Left colon (tissue), 2 donors: ENCODE measurements at regions not wholly inside any gene's neighbourhood (a gene's known extent, or its start where the extent isn't known, plus 50 kb on each side); places are given as distances from the start of the nearest gene placed in this dataset.
A peak's percentile ranks its signal among the peaks of the same experiment; 100 is the strongest.
"Not testable (repeated sequence)": the region's sequence is repeated elsewhere in the genome, so short reads cannot be mapped to it uniquely, and the experiment has no call there.

Source experiments
- ATAC-seq: fragments of 200-7000 bp; cut with Tn5 transposase; one replicate; pipeline ENCODE4 v1.9.1; 2020; ENCODE audit warnings: mild to moderate bottlenecking, moderate library complexity
- DNase-seq, 2 donors: peaks; one replicate each; pipeline ENCODE4 v3.0.0-alpha.2; 2020
- intact Hi-C, 2 donors: fragments of 100-400 bp; cut with DNase I in 1 of 2; cut with micrococcal nuclease in 1 of 2; formaldehyde crosslinking; loops; one replicate each; pipeline versions ENCODE4 v1.11.2 to v1.14.0; 2022; cut with DNase I, micrococcal nuclease
- donor health status: DM: no; HTN: no; CAD: no.
- donor health status: DM: yes; HTN: yes; CAD: no.

DNA sequence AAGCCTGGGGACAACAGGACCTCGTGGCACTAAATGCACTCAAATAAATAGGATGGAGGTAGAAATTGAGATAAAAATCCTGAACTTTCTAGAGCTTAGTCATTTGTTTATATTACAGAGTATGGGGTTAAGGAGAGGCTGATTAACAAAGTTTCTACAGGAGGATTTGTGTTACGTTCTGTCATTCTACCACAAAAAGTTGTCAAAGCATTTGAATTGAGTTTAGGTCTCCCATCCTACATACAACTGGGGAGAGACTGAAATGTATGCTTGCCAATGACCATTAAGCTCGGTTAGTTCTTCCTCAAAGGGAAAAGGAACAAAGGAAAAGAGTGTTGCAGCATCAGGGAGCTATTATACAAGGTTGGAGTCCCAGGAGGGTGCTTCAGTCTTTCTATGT lies 597.9 kb downstream of the COL12A1 start:
- ATAC-seq (no peak), DNase-seq (no peak)
- intact Hi-C loops = no loop called here

GRCh38 chr6:74607468-74607867 lies 598.4 kb downstream of the COL12A1 start:
- DNase-seq = no peak
- intact Hi-C loops = no loop called here
- ATAC-seq = no peak

GRCh38 chr6:74606582-74607071 lies 599.2 kb downstream of the COL12A1 start:
- intact Hi-C loops = no loop called here
- no peak for DNase-seq
- ATAC-seq = no peak

GRCh38 chr6:74605922-74606581 lies 599.8 kb downstream of the COL12A1 start:
- ATAC-seq = no peak
- no peak for DNase-seq
- intact Hi-C loops = no loop called here

- intact Hi-C loops = no loop called here
- DNase-seq = no peak
- no peak for ATAC-seq
Measured at GRCh38 chr6:74604279-74604678, 601.6 kb downstream of the COL12A1 start.

DNA sequence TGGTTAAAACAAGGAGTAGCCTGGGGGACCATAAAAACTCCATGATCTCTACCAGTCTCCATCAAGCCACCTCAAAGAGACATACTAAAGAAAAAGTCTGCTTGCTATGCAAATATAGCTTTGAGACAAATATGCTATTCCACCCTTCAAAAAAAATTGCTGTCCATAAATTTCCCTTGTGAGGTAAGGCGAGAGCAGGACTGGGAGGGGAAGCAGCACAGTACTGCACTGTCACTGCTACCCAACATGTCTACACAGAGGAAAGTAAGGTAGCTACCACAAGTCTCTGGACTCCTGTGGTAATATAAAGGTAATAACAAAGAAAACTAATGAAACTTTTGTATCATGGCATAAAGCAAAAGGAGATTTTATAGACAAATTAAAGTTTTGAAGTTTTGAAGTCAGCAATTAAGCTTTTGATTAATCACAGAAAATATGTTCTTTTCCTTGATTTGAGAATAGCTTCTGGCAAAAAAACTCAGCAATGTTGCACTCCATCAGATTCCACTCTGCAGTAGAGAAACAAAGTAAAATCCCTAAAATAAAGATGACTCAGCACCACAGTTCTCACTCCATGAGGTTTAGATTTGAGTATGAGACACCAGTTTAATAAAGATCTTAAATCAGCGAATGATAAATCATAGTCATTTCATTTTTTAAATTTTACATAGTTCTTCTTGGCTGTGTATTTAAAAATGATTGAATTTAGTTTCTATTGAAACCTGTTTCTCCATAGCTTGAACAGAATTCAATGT lies 602.4 kb downstream of the COL12A1 start:
- intact Hi-C loops = no loop called here
- ATAC-seq = no peak
- no peak for DNase-seq

DNA sequence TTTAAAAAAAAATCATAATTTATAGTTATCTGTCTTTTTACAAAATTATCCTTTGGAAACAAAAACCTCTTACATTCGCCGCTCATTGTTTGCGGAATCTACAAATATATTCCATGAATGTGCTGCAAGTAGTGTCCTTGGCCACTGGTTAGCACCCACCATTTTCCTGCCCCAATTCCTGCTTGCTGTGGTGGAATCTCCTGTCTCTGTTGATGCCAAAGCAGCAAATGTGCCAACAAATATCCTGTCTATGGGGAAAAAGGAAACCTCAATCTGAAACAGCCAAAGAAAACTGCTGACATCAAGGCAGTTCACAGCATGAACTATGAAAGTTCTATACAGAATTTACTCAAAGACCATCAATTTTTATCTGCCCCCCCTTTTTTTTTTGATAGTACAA lies 603.6 kb downstream of the COL12A1 start:
- intact Hi-C loops = no loop called here
- ATAC-seq = no peak
- no peak for DNase-seq

GRCh38 chr6:74598462-74599393 lies 607.1 kb downstream of the COL12A1 start:
- intact Hi-C loops = no loop called here
- no peak for ATAC-seq
- DNase-seq = no peak

DNA sequence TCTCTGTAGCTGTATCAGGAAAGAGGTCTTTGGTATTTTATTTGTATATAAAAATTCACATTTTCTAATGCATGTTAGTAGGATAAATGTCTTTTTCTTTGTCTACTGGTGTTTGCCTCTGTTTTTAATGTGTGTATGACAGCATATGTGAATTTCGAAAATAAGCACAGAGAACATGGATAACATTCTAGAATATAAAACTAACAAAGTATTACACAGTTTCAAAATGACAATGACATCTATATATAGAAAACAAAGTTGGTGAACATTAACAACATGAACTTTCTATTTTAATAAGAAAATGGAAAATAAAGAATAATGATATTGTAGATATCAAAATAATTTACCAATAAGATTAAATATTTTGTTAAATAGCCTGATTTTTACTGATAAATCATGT lies 608.0 kb downstream of the COL12A1 start:
- no peak for DNase-seq
- intact Hi-C loops = no loop called here
- ATAC-seq = no peak

GRCh38 chr6:74597266-74597665 lies 608.6 kb downstream of the COL12A1 start:
- no peak for ATAC-seq
- intact Hi-C loops = no loop called here
- no peak for DNase-seq

DNA sequence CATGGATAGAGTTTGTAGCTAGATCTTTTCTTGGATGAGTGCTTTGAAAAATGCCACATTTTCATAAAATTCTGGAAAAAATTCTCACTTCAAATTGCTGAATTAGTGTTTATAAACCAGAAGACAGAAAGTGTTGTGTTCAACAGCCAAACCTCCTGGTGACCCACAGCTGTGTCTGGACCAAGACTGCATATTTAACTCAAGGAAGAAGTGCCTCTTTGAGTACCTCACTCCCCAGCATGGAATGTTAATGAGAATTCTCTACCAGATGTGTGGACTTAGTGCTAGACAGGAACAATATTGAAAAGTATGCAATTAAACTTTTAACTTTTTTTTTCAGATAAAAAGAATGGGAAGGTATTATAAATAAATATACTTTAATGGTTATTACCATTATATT lies 609.3 kb downstream of the COL12A1 start:
- ATAC-seq (no peak), DNase-seq (no peak)
- intact Hi-C loops = no loop called here

DNA sequence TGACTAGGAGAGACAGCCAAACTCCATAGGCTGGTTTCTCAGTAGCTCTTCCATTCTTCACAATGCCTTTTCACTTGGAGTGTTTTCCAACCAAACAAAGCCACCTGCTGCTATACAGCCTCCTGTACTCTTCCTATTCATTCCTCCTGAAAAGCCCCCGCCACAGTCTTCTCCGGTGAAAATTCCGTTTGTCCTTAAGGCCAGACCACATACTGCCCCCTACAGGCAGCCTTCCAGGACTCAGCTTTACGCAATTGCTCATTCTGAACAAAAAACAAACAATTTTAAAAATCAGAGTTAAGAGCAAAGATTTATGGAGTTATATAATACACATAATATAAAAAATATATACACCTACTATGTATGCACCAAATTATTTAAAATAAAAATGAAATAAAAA lies 611.5 kb downstream of the COL12A1 start:
- ATAC-seq, DNase-seq, intact Hi-C loops: not testable (repeated sequence)

- no peak for ATAC-seq
- DNase-seq = no peak
- intact Hi-C loops = no loop called here
Measured at GRCh38 chr6:74588094-74588832, 617.6 kb downstream of the COL12A1 start.

GRCh38 chr6:74587386-74587785 lies 618.5 kb downstream of the COL12A1 start:
- DNase-seq = no peak
- intact Hi-C loops = no loop called here
- no peak for ATAC-seq

DNA sequence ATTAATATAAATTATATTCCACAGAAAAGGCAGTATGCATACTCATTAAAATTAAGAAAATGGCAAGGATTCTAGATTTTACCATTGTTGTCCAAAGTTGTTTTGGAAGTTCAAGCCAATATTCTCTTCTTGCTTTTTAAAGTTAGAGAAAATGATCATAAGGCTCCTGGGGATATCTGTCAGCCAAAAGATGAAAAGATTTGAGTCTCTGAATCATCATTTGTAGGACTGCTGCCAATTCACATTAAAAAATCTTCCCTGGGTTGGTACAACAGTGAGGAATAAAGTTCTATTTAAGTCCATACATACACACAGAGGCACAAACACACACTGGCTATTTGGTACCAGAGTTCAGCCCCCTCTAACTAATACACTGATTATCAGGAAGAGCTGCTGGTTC lies 620.1 kb downstream of the COL12A1 start:
- no peak for DNase-seq
- ATAC-seq = no peak
- intact Hi-C loops = no loop called here

DNA sequence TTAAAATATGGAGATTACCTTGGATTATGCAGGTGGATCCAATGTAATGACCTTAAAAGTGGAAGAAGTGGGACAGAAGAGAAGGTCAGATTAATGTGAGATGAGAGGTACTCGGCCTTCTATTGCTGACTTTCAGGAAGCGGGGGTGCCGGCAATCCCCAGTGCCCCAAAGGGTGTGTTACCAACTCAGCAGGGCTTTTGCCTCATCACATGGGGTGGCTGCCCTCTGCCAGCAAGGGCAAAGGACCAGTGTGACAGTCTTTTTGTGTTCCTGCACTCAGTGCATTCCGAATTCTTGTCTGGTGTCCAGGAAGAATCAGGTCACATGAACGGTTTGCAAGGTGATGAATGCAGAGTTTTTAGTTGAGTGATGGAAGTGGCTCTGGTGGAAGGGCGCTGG lies 624.2 kb downstream of the COL12A1 start:
- ATAC-seq = no peak
- DNase-seq = no peak
- intact Hi-C loops = no loop called here

DNA sequence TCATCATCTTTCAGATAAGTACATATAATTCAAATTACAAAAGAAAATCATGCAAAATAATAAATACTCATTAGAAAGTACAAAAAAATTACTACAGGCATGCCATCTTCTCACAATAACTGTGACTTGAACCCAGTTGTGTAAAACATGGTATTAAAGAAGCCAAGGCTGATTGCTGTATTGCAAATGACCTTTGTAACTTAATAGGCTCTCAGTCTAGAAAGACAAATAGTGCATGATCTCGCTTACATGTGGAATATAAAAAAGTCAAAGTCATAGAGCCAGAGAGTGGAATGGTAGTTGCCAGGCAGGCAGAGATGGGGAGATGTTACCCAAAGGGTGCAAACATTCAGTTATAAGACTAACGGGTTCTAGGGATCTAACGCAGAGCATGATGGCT lies 626.1 kb downstream of the COL12A1 start:
- ATAC-seq (peak; percentile 80), DNase-seq (no peak)
- intact Hi-C loops = no loop called here

DNA sequence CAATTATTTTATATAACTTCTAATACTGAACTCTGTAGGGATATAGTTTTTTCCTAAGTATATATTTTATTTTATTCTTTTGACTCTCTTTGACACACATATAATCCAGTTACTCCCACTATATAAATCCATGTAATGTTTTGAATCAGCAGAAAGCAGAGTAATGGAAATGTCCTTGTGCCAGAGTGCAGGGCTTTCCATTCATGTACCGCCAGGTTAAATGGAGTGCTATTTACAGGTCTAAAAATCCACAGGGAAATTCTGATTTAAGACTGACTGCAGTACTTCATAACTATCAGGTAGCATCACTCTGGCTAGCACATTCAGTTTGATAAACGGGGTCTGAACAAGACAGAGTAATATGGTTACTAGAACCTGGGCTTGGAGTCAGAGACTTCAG lies 626.8 kb downstream of the COL12A1 start:
- intact Hi-C loops = no loop called here
- DNase-seq (no peak), ATAC-seq (no peak)

GRCh38 chr6:74578339-74578738 lies 627.5 kb downstream of the COL12A1 start:
- intact Hi-C loops = no loop called here

More at GRCh38 chr6:74578339-74578738, 627.5 kb downstream of the COL12A1 start:
- ATAC-seq (no peak), DNase-seq (no peak)
